ENCODE measurements at regions not wholly inside any gene's neighbourhood (a gene's known extent, or its start where the extent isn't known, plus 50 kb on each side); places are given as distances from the start of the nearest gene placed in this dataset.
"Not testable (repeated sequence)": the region's sequence is repeated elsewhere in the genome, so short reads cannot be mapped to it uniquely, and the experiment has no call there.

GRCh38 chr1:56257726-56258125 is 321.6 kb downstream of the PLPP3 start:
- DNase-seq, result no peak

- DNase-seq, result no peak
Measured at GRCh38 chr1:56256153-56257000, 323.0 kb downstream of the PLPP3 start.

GRCh38 chr1:56255516-56256152 is 323.7 kb downstream of the PLPP3 start:
- no peak for DNase-seq

GRCh38 chr1:56254130-56254529 is 325.2 kb downstream of the PLPP3 start:
- DNase-seq, result no peak

GRCh38 chr1:56250809-56251208 is 328.6 kb downstream of the PLPP3 start:
- no peak for DNase-seq

- DNase-seq, result no peak
Measured at GRCh38 chr1:56249234-56249633, 330.1 kb downstream of the PLPP3 start.

- DNase-seq, result no peak
Measured at GRCh38 chr1:56248138-56248537, 331.2 kb downstream of the PLPP3 start.

GRCh38 chr1:56246726-56247125 is 332.6 kb downstream of the PLPP3 start:
- not testable (repeated sequence) for DNase-seq

GRCh38 chr1:56240400-56240799 is 339.0 kb downstream of the PLPP3 start:
- no peak for DNase-seq

GRCh38 chr1:56237491-56238064 is 341.8 kb downstream of the PLPP3 start:
- no peak for DNase-seq

GRCh38 chr1:56236688-56237087 is 342.7 kb downstream of the PLPP3 start:
- no peak for DNase-seq

GRCh38 chr1:56235909-56236510 is 343.4 kb downstream of the PLPP3 start:
- no peak for DNase-seq

GRCh38 chr1:56229186-56229585 is 350.2 kb downstream of the PLPP3 start:
- DNase-seq, result no peak

- DNase-seq, result no peak
Measured at GRCh38 chr1:56227886-56228285, 351.5 kb downstream of the PLPP3 start.

GRCh38 chr1:56227401-56227800 is 352.0 kb downstream of the PLPP3 start:
- DNase-seq, result no peak

- DNase-seq, result no peak
Measured at GRCh38 chr1:56225964-56226815, 353.2 kb downstream of the PLPP3 start.

- no peak for DNase-seq
Measured at GRCh38 chr1:56223968-56224367, 355.4 kb downstream of the PLPP3 start.

- DNase-seq, result no peak
Measured at GRCh38 chr1:56222914-56223540, 356.3 kb downstream of the PLPP3 start.

- DNase-seq, result no peak
Measured at GRCh38 chr1:56220021-56220420, 359.3 kb downstream of the PLPP3 start.

GRCh38 chr1:56218023-56218422 is 361.3 kb downstream of the PLPP3 start:
- DNase-seq, result no peak

GRCh38 chr1:56216218-56216617 is 363.1 kb downstream of the PLPP3 start:
- DNase-seq, result no peak

- no peak for DNase-seq
Measured at GRCh38 chr1:56215771-56216170, 363.6 kb downstream of the PLPP3 start.

Measured in activated CD4-positive, CD25-positive, alpha-beta regulatory T cell (primary cell).